ENCODE measurements at regions not wholly inside any gene's neighbourhood (a gene's known extent, or its start where the extent isn't known, plus 50 kb on each side); places are given as distances from the start of the nearest gene placed in this dataset.
"Not testable (repeated sequence)": the region's sequence is repeated elsewhere in the genome, so short reads cannot be mapped to it uniquely, and the experiment has no call there.

DNA sequence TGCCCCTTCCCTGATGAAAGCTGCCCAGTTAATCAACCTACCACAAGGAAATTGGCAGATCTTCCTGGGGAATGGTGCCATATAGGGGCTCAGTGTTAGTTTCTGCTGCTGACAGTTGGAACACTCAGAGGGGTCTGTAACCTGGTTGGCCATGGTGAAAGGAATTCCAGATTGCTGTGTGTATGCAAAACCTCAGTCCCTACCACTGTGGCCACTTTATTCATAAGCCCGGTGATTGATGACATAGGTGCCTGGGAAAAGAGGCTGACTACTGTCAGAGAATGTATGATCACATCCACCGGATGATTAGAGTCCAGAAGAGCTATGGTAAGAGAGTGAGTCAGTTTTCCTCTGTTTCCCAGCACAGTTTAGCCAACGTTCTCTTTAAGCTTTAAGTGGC, 363.9 kb upstream of the NPAP1 start:
- H3K27me3 ChIP-seq; H3K4me3 ChIP-seq; ATAC-seq; H3K4me1 ChIP-seq; DNase-seq; H3K27ac ChIP-seq; H3K36me3 ChIP-seq; H3K9me3 ChIP-seq; intact Hi-C loops (cut with DNase I): not testable (repeated sequence)
- 20% methylated on average over 1 of the region's 3 CpGs for WGBS (ENCODE audit: insufficient coverage, low coverage, low lambda C conversion rate, missing lambda C conversion rate)

DNA sequence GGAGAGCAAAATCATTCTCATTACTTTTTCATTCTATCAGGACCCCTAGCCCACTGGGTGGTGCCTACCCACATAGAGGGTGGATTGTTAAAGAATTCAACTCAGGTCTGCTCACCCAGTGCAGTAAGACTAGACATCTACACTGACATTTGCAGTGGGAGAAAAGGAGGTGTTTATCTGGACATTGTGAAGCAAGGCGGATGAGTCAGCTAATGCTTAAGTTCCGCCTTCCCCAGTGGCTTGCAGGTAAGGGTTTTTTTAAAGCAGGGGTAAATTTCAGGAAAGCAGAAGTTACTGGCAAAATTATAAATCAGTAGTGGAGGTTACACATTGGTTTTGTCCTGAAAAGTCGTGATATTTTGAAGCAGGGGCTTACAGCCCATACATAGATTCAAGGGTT, 359.2 kb upstream of the NPAP1 start:
- WGBS (ENCODE audit: insufficient coverage, low coverage, low lambda C conversion rate, missing lambda C conversion rate): 51% methylated on average over 3 of the region's 3 CpGs
- H3K4me3 ChIP-seq; H3K27ac ChIP-seq; H3K9me3 ChIP-seq; H3K4me1 ChIP-seq; H3K27me3 ChIP-seq; ATAC-seq; DNase-seq; intact Hi-C loops (cut with DNase I); H3K36me3 ChIP-seq: not testable (repeated sequence)

DNA sequence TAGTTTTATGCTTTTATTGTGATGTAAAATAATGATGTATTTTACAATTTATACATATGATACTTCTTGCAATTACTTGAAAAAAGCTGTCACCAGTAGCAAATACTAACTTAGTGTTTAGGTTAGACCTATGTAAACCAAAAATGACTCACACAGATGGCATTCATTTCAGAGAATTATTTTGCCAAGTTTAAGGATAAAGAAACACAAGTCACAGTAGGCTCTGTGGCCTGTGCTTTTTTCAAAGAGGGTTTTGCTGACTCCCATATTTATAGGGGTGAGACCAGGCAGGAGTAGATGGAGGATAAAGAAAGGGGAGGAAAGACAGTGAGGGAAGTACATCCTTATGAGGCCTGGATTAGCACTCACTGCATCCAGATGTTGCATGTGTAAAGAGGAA, 356.6 kb upstream of the NPAP1 start:
- H3K27me3 ChIP-seq: no peaks in the 10 kb centered on the region
- no peak for ATAC-seq
- H3K36me3 ChIP-seq: no peaks in the 10 kb centered on the region
- no peak overlapping the region for H3K4me3 ChIP-seq
- TF ChIP-seq, protein P1, sequence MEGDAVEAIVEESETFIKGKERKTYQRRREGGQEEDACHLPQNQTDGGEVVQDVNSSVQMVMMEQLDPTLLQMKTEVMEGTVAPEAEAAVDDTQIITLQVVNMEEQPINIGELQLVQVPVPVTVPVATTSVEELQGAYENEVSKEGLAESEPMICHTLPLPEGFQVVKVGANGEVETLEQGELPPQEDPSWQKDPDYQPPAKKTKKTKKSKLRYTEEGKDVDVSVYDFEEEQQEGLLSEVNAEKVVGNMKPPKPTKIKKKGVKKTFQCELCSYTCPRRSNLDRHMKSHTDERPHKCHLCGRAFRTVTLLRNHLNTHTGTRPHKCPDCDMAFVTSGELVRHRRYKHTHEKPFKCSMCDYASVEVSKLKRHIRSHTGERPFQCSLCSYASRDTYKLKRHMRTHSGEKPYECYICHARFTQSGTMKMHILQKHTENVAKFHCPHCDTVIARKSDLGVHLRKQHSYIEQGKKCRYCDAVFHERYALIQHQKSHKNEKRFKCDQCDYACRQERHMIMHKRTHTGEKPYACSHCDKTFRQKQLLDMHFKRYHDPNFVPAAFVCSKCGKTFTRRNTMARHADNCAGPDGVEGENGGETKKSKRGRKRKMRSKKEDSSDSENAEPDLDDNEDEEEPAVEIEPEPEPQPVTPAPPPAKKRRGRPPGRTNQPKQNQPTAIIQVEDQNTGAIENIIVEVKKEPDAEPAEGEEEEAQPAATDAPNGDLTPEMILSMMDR (IDR thresholded peaks at IDR 0.05): no peak
- no peak for TF ChIP-seq POLR2A (IDR thresholded peaks at IDR 0.05)
- DNase-seq: no peak
- no peak overlapping the region for H3K27ac ChIP-seq
- no peaks in the 10 kb centered on the region for H3K9me3 ChIP-seq
- H3K4me1 ChIP-seq: no peaks in the 10 kb centered on the region
- intact Hi-C loops (cut with DNase I): no loop called here

DNA sequence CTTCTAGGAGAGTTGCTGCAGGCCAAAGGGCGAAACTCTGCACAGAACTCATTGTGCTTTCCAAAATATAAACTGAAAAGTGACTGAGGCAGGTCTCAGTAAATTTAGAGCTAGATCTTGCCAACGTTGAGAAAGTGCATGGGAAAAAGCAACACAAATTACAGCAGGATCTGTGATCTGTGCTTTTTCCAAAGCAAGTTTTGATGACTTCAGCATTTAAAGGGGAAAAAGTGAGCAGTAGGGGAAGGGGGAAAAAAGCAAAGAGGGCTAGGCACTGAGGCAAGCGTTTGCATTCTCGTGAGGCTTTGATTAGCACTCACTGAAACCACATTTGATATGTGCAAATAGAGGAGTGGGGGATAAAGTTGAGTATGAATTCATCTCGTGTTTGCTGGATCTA, 351.5 kb upstream of the NPAP1 start:
- ATAC-seq; H3K9me3 ChIP-seq; intact Hi-C loops (cut with DNase I); H3K27ac ChIP-seq; DNase-seq; H3K4me3 ChIP-seq; H3K36me3 ChIP-seq; H3K27me3 ChIP-seq; H3K4me1 ChIP-seq: not testable (repeated sequence)
- WGBS (ENCODE audit: insufficient coverage, low coverage, low lambda C conversion rate, missing lambda C conversion rate): 20% methylated on average over 4 of the region's 5 CpGs

DNA sequence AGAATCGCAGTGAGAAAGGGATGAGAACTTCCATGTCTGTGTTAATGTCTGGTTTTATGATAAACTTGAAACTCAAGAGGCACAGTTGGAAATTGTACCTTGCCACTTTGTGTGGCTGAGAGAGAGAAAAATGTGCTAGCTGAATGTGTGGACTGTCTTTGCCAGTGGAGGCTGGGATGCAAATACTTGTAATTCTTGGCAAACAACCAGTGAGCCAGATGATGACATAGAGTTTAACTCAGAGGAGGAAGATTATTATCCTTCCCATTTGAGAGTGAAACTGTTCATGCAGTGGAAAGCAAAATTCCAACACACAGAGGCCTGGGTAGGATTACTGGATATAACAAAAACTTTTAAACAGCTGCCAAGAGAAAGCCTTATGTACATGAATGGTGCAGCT, 349.1 kb upstream of the NPAP1 start:
- intact Hi-C loops (cut with DNase I); H3K36me3 ChIP-seq; H3K27ac ChIP-seq; H3K4me1 ChIP-seq; H3K27me3 ChIP-seq; H3K9me3 ChIP-seq; H3K4me3 ChIP-seq; DNase-seq; ATAC-seq: not testable (repeated sequence)
- WGBS (ENCODE audit: insufficient coverage, low coverage, low lambda C conversion rate, missing lambda C conversion rate): 50% methylated on average over 1 of the region's 1 CpG

DNA sequence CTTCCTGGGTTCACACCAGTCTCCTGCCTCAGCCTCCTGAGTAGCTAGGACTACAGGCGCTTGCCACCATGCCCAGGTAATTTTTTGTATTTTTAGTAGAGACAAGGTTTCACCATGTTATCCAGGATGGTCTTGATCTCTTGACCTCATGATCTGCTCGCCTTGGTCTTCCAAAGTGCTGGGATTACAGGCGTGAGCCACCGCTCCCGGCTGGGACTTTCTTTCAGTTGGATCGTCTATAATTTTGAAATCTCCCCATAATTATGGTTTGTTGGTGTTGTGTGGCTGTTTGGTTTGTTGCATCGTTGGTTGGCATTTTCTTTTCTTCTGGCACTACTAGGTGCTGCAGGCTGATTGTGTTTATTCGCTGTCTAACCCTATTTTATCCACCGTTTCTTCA, 343.6 kb upstream of the NPAP1 start:
- H3K27me3 ChIP-seq; H3K27ac ChIP-seq; H3K36me3 ChIP-seq; H3K9me3 ChIP-seq; H3K4me1 ChIP-seq; DNase-seq; ATAC-seq; intact Hi-C loops (cut with DNase I); H3K4me3 ChIP-seq: not testable (repeated sequence)
- 57% methylated on average over 9 of the region's 9 CpGs for WGBS (ENCODE audit: insufficient coverage, low coverage, low lambda C conversion rate, missing lambda C conversion rate)

DNA sequence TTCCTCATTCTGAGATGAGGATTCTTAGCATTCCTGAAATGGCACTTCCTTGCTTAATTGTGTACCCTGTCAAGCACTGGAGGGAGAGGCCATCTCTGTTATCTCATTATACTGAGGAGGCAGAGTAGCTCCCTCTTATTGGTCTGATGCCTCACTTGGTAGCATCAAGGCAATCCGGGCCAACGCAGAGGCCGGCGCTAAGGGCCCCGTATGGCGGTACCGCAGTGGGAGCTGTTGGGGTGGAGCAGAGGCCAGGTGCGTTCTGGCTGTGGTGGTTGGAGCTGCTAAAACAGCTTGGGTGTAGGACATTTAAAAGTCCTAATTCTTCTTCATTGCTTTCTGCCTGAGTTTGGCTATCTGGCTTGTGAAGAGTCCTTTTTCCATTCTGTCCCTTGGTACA, 333.7 kb upstream of the NPAP1 start:
- ATAC-seq; H3K27me3 ChIP-seq; H3K4me3 ChIP-seq; H3K4me1 ChIP-seq; intact Hi-C loops (cut with DNase I); H3K36me3 ChIP-seq; H3K27ac ChIP-seq; H3K9me3 ChIP-seq; DNase-seq: not testable (repeated sequence)
- 81% methylated on average over 7 of the region's 8 CpGs for WGBS (ENCODE audit: insufficient coverage, low coverage, low lambda C conversion rate, missing lambda C conversion rate)

DNA sequence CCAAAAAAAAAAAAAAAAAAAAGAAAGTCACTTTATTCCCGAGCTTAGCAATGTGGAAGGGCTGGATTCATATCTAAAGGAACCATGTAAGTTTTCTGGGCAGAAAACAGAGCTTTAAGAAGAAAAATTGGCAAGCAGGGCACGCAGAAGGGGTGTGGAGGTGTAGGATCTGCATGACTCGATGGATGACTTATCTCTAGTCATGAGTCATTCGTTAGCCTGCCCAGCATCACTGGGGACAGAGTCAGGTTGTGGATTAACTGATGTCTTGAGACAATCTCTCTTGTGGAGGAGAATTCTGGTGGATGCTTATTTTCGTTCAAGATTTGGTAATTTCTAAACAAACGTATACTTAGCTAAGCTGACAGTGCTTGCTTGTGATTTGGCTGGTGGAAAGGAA, 322.8 kb upstream of the NPAP1 start:
- intact Hi-C loops (cut with DNase I); H3K4me1 ChIP-seq; ATAC-seq; H3K27ac ChIP-seq; H3K36me3 ChIP-seq; H3K27me3 ChIP-seq; H3K4me3 ChIP-seq; H3K9me3 ChIP-seq; DNase-seq: not testable (repeated sequence)
- 23% methylated on average over 6 of the region's 6 CpGs for WGBS (ENCODE audit: insufficient coverage, low coverage, low lambda C conversion rate, missing lambda C conversion rate)

DNA sequence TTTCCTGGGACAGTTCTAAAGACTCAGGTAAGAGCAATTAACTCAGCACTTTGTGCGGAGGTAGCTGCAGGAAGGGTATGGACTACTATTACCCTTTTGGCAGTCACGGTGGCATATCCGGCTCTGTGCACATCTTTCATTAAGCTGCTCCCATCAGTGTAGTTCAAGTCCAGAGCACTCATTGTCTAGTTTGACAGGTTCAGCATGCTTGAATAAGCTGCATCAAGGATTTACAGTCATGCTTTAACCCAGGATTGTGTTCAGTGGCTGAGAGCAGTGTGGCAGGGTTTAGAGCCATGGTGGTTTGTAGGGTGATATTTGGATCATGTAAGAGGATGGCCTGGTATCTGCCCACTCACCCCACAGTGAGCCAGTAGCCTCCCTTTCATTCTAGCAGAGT, 294.5 kb upstream of the NPAP1 start:
- H3K36me3 ChIP-seq; H3K4me3 ChIP-seq; DNase-seq; ATAC-seq; H3K4me1 ChIP-seq; H3K27me3 ChIP-seq; H3K9me3 ChIP-seq; H3K27ac ChIP-seq; intact Hi-C loops (cut with DNase I): not testable (repeated sequence)
- WGBS (ENCODE audit: insufficient coverage, low coverage, low lambda C conversion rate, missing lambda C conversion rate): 86% methylated on average over 3 of the region's 3 CpGs

DNA sequence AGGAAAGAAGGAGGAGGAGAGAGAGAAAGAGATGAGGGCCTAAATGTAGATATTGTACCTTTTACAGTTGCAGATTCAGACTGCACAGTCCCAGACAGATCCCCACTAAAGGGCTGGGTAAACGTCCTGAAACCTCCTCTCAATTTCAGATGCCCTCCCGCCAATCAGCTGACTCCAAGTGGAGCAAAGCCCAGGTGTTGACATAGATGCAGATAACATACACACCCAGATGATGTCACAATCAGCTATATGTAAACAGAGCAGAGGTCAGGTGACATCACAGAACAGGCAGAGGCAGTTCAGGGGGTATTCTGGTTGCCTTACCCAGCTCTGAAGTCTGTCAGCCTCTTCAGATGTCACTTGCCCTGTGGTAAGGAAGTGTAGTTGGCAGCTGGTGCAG, 290.3 kb upstream of the NPAP1 start:
- H3K27me3 ChIP-seq; H3K4me1 ChIP-seq; ATAC-seq; H3K9me3 ChIP-seq; H3K36me3 ChIP-seq; intact Hi-C loops (cut with DNase I); H3K4me3 ChIP-seq; H3K27ac ChIP-seq; DNase-seq: not testable (repeated sequence)
- WGBS (ENCODE audit: insufficient coverage, low coverage, low lambda C conversion rate, missing lambda C conversion rate): 28% methylated on average over 2 of the region's 2 CpGs

All from right lobe of liver (tissue), 6 donors.